Keratinocyte (primary cell): ENCODE measurements at regions not wholly inside any gene's neighbourhood (a gene's known extent, or its start where the extent isn't known, plus 50 kb on each side); places are given as distances from the start of the nearest gene placed in this dataset.

Source experiments
- DNase-seq: peaks from one replicate; pipeline ENCODE4 v3.0.0-alpha.2; 2011; ENCODE audit warnings: low read depth, missing footprints, low spot score
- FAIRE-seq: peaks from 2 replicates; lab custom pipeline; 2011; peaks lifted over from hg19 to GRCh38; lab: Jason Lieb, UNC
- H2AFZ ChIP-seq: 2 replicates; pipeline ENCODE4 v1.6.0; 2012; ENCODE audit warnings: low read length, control low read depth, inconsistent platforms; ENCODE audit not compliant: control insufficient read depth
- H3K27ac ChIP-seq: 2 replicates; pipeline ENCODE4 v1.5.1; 2011; ENCODE audit warnings: low read length; ENCODE audit not compliant: control insufficient read depth, insufficient read depth
- H3K27me3 ChIP-seq: 3 replicates; pipeline ENCODE4 v1.6.0; 2011; ENCODE audit warnings: low read length; ENCODE audit not compliant: control insufficient read depth, insufficient read depth; ENCODE audit errors: extremely low read depth
- H3K36me3 ChIP-seq, 2 experiments: 2 replicates in 1 of 2; 3 replicates in 1 of 2; pipeline ENCODE4 v1.5.1; 2011; ENCODE audit warnings: low read length in 2 of 2, mild to moderate bottlenecking in 1 of 2; ENCODE audit not compliant: control insufficient read depth in 2 of 2, insufficient read depth in 2 of 2; ENCODE audit errors: extremely low read depth in 1 of 2
- H3K4me1 ChIP-seq: 3 replicates; pipeline ENCODE4 v1.5.1; 2011; ENCODE audit warnings: low read length; ENCODE audit not compliant: control insufficient read depth, insufficient read depth; ENCODE audit errors: extremely low read depth
- H3K4me2 ChIP-seq: 3 replicates; pipeline ENCODE4 v1.6.0; 2011; ENCODE audit warnings: low read depth, low read length; ENCODE audit not compliant: control insufficient read depth, insufficient read depth; ENCODE audit errors: extremely low read depth
- H3K4me3 ChIP-seq, 3 experiments: fragments of 200-600 bp in 1 of 3; sonication (generic) in 1 of 3; 2 replicates in 2 of 3; 3 replicates in 1 of 3; pipeline ENCODE4 v1.5.1; 2011 to 2016; ENCODE audit warnings: low read length in 3 of 3, mild to moderate bottlenecking in 3 of 3, control low read depth in 2 of 3, inconsistent platforms in 1 of 3, low read depth in 1 of 3, mixed read lengths in 1 of 3, mixed run types in 1 of 3, moderate library complexity in 1 of 3; ENCODE audit not compliant: control insufficient read depth in 2 of 3, insufficient read depth in 2 of 3; ENCODE audit errors: extremely low read depth in 1 of 3
- H3K79me2 ChIP-seq: 2 replicates; pipeline ENCODE4 v1.6.0; 2012; ENCODE audit warnings: low read length; ENCODE audit not compliant: control insufficient read depth, insufficient read depth
- H3K9ac ChIP-seq: 3 replicates; pipeline ENCODE4 v1.6.0; 2011; ENCODE audit warnings: low read length; ENCODE audit not compliant: control insufficient read depth, insufficient read depth; ENCODE audit errors: extremely low read depth
- H3K9me1 ChIP-seq: 3 replicates; pipeline ENCODE4 v1.6.0; 2011; ENCODE audit warnings: low read length; ENCODE audit not compliant: control insufficient read depth, insufficient read depth; ENCODE audit errors: extremely low read depth
- H3K9me3 ChIP-seq: 2 replicates; pipeline ENCODE4 v1.5.1; 2012; ENCODE audit warnings: low read depth, low read length; ENCODE audit not compliant: control insufficient read depth
- H4K20me1 ChIP-seq: 3 replicates; pipeline ENCODE4 v1.6.0; 2011; ENCODE audit warnings: low read length; ENCODE audit not compliant: control insufficient read depth, insufficient read depth; ENCODE audit errors: extremely low read depth
- CTCF ChIP-seq, 3 experiments: IDR thresholded peaks in 1 of 3; conservative IDR thresholded peaks in 1 of 3; optimal IDR thresholded peaks in 1 of 3; 2 replicates in 2 of 3; 3 replicates in 1 of 3; pipeline versions ENCODE3 to v1.5.1; 2011; ENCODE audit warnings: low read length in 3 of 3, mild to moderate bottlenecking in 3 of 3, moderate library complexity in 2 of 3, control low read depth in 1 of 3, inconsistent platforms in 1 of 3; ENCODE audit not compliant: insufficient read depth in 2 of 3; ENCODE audit errors: extremely low read depth in 1 of 3
- EZH2 ChIP-seq: IDR thresholded peaks from one replicate; pipeline ENCODE4 v1.6.1; 2012; ENCODE audit warnings: inconsistent platforms, mild to moderate bottlenecking, low read length, moderate library complexity
- dilution Hi-C: fragments of 300-500 bp; cut with MboI; formaldehyde crosslinking; loops from one replicate; pipeline ENCODE4 v1.7.0; 2020; ENCODE audit warnings: low sequenced_read_pairs; ENCODE audit not compliant: extremely low pct_ligation_motif_present

- no peak for TF ChIP-seq EZH2
- TF ChIP-seq CTCF (optimal IDR thresholded peaks at IDR 0.05 in 1 of 3, IDR thresholded peaks at IDR 0.05 in 1 of 3, conservative IDR thresholded peaks at IDR 0.05 in 1 of 3; ENCODE audit: extremely low read depth in 1 of 3, insufficient read depth in 2 of 3, low read length in 3 of 3) = no peak
- Histone ChIP-seq H3K4me2 (no peak overlapping the region), H4K20me1 (no peaks in the 10 kb centered on the region), H3K79me2 (no peaks in the 10 kb centered on the region), H3K9me1 (no peaks in the 10 kb centered on the region), H3K4me3 (no peak overlapping the region), H3K9me3 (no peaks in the 10 kb centered on the region), H3K27ac (no peak overlapping the region), H3K4me1 (no peaks in the 10 kb centered on the region), H2AFZ (no peak overlapping the region), H3K36me3 (no peaks in the 10 kb centered on the region), H3K9ac (no peak overlapping the region), H3K27me3 (no peaks in the 10 kb centered on the region)
- FAIRE-seq (no peak), DNase-seq (no peak)
- dilution Hi-C loops = no loop called here
Observed at GRCh38 chr1:188277771-188278170, 1449.0 kb downstream of the PLA2G4A start.

GRCh38 chr1:188281921-188282320 lies 1453.2 kb downstream of the PLA2G4A start:
- TF ChIP-seq EZH2 (no peak), CTCF (optimal IDR thresholded peaks at IDR 0.05 in 1 of 3, IDR thresholded peaks at IDR 0.05 in 1 of 3, conservative IDR thresholded peaks at IDR 0.05 in 1 of 3; ENCODE audit: extremely low read depth in 1 of 3, insufficient read depth in 2 of 3, low read length in 3 of 3) (no peak)

More at GRCh38 chr1:188281921-188282320, 1453.2 kb downstream of the PLA2G4A start:
- no peak overlapping the region for H2AFZ ChIP-seq
- H3K4me1 ChIP-seq = no peaks in the 10 kb centered on the region
- no peaks in the 10 kb centered on the region for H4K20me1 ChIP-seq
- no peak for FAIRE-seq
- no peak overlapping the region for H3K27ac ChIP-seq
- H3K9ac ChIP-seq = no peak overlapping the region
- no peaks in the 10 kb centered on the region for H3K9me3 ChIP-seq
- H3K4me2 ChIP-seq = no peak overlapping the region
- H3K27me3 ChIP-seq = no peaks in the 10 kb centered on the region
- H3K79me2 ChIP-seq = no peaks in the 10 kb centered on the region
- no peaks in the 10 kb centered on the region for H3K36me3 ChIP-seq
- H3K9me1 ChIP-seq = no peaks in the 10 kb centered on the region
- H3K4me3 ChIP-seq = no peak overlapping the region
- dilution Hi-C loops = no loop called here
- no peak for DNase-seq
